NCI-H1436 treated with DMSO at 0.1 percent for 48 hours (cell line): ENCODE measurements at regions not wholly inside any gene's neighbourhood (a gene's known extent, or its start where the extent isn't known, plus 50 kb on each side); places are given as distances from the start of the nearest gene placed in this dataset.

Experiments
- DNase-seq: peaks from one replicate; lab custom pipeline; 2025; lab: John Stamatoyannopoulos, UW

- DNase-seq = no peak
Measured at GRCh38 chr9:13716601-13717321, 437.3 kb upstream of the MPDZ start.

GRCh38 chr9:13716090-13716489 lies 436.6 kb upstream of the MPDZ start:
- no peak for DNase-seq

- no peak for DNase-seq
Measured at GRCh38 chr9:13715430-13715829, 435.9 kb upstream of the MPDZ start.

DNA sequence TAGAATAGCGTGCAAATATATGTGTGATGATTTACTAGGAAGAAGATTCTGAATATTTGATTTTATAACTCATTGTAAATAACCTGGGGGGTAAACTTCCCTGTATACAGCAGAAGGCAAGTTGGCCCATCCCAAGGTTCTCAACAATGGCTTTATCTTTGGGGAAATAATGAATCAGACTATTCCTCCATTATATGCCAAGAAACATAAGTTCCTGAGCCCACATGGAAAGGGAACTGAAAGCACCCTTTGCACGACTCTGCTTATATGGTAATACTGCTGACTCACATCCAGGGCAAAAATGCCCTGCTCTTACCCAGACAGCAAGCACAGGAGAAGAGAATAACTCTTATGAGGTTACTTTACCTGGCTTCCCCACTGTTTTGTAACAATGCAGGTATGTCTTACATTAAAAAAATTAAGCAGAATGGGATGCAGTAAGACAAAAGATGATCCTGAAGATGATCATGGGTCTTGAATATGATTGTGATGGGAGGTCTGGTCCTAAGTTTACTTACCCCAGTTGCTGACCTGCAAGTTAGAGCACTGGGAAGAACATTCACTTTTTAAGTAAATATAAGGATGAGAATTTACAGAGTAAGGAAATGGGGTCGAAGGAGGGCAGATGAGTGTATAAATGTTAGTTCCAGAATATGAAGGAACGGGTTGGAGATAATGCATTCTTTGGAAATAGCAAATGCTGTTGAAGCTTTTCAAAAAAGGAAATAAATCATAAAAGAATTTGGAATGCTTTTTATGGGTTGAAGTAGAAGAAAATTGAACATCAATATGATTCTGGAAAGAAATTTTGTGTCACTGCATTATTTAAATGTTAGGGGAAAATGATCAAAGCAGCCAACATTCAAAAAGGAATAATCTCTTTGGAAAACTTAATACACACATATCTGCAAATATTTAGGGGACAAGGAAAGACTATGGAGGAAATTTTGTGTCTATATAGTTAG lies 428.4 kb upstream of the MPDZ start:
- no peak for DNase-seq

DNA sequence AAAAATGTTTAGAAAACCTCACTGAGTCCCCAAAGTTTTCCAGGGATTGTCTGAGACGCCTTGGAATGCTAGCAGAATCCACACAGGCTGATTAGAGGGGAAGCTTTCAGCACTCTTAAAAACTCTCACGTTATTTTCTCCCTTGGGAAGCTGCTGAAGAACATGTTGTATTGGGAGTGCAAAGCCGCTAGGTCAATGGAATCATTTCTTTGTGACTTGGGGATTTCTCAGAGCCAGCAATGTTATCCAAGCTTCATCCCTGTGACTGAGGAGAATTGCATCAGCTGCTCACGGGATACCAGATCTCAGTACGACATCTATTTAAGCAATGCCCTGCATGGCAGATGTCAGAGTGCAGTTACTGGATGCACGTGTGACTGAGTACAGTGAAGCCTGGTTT lies 426.4 kb upstream of the MPDZ start:
- no peak for DNase-seq

DNA sequence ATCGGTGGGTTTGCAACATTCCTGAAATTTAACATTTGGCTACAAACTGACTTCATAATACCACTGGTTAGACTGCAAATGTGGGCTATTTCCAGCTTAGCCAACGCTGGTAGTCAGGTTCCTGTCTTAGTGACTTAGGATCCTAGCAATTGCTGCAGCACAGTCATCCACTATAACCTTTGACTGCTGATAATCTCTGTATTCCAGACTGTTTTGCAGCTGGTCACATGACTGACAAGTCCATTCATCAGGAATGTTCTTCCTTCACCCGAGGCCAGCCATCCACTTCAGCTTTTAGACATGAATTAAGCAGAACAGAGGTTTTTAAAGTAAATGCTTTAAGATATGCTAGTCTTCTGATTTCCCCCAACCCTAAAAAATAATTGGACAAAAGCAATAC lies 425.9 kb upstream of the MPDZ start:
- DNase-seq = no peak

GRCh38 chr9:13690595-13690994 lies 411.1 kb upstream of the MPDZ start:
- DNase-seq = no peak

DNA sequence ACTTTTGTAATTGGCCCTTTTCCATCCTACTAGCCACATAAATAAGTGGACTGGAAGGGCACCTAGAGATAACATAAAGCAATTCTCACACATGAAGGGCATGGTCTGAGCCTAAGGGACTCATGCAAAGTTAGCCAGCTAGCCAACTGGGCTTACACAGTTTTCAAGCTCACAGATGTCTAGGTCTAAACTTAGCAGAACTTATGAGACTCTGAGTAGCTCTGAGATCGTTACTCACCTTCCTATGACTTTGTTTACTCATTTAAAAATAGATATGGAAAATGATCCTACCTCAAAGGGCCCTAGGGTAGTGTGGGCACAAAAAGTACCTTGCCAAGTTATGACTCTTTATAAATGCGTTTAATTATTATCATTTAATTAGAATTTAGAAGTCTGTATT lies 410.4 kb upstream of the MPDZ start:
- no peak for DNase-seq

GRCh38 chr9:13688990-13689600 lies 409.6 kb upstream of the MPDZ start:
- no peak for DNase-seq

DNA sequence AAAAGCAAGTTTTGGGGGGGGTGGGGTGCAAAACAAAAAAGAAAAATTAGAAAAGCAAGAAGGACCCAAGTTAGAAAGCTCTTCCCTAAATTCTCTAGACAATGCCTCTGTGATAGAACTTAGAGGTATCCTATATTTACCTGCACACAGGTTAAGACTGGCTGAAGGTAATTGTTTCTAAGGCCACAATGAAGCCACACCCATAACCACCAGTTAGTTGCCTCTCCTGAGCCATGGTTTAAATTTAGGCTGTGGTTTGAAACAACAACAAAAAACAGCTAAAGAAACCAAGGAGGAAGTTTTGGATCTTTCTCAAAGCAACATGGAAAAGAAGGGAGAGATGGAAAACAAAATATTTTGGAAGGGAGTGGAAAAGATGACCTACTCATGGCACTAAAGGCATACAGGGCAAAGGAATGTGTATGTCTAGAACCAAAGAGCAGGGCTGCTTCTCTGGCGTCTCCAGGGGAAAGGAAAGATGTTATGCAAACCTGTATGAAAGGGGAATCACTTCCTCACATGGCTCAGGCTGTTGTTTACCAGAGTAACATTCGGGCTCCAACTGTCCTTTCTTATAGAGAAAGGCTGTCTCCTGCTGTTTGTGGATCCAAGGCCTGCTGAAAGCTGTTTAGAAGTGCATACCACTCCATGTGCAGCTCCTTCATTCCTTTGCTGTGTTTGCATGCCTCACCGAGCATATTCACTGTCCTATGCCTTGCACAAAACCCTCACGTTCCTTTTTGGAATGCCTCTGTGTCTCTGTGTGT lies 408.9 kb upstream of the MPDZ start:
- no peak for DNase-seq

- DNase-seq = no peak
Measured at GRCh38 chr9:13684656-13685055, 405.2 kb upstream of the MPDZ start.

DNA sequence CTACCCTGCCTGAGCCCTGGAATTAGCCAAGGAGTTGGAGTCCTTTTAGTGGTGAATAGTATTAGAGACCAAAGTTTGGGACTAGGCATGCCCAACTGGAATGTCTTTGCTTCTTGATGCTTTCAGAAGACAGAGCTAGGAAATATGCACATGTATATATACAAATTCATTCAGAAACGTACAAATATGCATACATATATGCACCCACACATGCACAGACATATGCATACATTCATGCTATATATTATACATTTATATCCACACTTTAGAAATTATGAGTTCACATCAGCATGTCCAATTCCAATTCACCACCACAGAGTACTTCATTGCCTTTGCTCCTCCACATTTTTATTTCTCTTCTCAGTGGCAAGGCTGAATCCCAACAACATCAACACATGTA lies 398.3 kb upstream of the MPDZ start:
- DNase-seq = no peak

GRCh38 chr9:13675638-13676000 lies 396.1 kb upstream of the MPDZ start:
- DNase-seq = no peak

DNA sequence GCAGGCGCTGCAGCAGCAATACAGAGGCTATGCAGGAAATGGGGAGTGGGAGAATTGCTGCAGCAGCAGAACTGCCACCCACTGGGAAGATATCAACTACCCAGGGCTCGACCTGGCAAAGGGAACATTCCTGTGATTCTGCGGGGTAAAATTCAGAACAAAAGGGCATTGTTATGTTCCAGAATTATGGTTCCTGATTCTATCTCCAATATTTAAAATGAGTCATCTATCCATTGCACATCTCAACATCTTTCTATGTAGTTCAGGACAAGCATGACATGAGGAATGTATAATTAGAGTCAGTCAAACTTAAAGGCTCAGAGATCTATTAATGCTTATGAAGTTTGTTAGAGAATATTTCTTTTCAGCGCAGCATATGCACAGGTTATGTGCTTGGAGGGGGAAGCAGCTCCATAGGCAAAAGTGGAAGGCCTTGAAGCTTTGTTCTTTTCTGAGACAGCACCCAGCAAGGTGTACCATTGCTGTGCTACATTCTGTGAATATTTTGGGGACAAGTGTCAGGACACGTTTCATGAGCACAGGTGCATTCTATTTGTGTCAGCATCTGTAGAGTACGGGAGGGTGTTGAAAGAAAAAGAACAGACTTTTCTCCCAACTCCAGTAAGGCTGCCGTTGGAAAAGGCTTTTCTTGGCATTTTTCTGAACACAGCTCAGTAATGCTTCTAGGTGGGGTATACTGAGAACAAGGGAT lies 395.6 kb upstream of the MPDZ start:
- no peak for DNase-seq

- DNase-seq = no peak
Measured at GRCh38 chr9:13673348-13673747, 393.9 kb upstream of the MPDZ start.

DNA sequence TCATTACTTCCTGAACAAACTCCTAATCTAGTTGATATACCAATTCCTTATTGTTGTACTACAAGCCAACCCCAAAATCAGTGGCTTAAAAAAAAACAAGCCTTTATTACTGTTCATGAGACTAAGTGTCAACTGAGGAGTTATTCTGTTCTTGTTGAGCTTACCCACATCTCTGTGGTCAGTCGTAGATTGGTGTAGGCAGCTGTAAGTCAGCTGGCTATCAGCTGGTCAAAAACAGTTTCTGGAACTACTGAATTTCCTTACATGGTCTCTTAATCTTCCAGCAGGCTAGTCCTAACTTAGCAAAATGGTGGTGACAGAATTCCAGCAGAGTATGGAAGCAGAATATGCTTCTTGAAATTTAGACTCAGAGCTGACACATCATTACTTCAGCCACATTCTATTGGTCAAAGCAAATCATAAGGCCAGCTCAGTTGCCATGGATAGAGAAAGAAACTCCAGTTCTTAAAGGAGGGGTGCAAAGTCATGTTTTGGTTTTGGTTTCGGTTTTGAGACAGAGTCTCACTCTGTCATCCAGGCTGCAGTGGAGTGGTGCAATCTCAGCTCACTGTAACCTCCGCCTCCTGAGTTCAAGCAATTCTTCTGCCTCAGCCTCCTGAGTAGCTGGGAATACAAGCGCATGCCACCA lies 386.1 kb upstream of the MPDZ start:
- no peak for DNase-seq

- no peak for DNase-seq
Measured at GRCh38 chr9:13661014-13661413, 381.5 kb upstream of the MPDZ start.

DNA sequence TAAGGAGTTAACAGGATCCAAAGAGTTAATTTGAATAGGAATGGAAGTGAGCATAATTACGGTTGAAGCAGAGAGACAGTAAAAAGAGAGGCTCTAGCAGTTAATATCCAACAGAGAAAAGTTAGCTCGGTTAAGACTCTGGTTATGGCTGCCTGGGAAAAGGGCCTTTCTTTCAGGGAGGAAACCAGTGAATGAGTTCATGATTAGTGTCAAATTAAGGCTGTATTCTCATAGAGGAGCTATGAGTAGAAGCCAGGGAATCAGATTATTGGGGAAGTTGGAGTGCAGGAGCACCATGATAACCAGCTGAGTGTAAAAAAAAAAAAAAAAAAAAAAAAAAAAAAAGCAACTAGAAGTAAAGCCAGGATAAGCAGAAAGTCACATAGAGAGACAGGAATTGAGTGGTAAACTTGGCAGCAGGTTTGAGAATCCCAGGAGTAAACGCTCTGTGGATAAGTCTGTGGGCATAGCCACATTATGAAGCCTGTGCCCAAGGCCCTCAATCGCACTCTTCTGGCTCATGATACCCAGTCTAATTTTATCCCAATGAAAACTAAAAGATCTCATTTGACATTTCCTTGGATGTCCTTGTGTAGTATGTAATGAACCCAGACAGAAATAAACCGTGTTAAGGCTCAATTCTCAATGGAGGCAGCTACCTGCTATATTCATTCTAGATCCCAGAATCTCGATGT lies 372.6 kb upstream of the MPDZ start:
- no peak for DNase-seq

DNA sequence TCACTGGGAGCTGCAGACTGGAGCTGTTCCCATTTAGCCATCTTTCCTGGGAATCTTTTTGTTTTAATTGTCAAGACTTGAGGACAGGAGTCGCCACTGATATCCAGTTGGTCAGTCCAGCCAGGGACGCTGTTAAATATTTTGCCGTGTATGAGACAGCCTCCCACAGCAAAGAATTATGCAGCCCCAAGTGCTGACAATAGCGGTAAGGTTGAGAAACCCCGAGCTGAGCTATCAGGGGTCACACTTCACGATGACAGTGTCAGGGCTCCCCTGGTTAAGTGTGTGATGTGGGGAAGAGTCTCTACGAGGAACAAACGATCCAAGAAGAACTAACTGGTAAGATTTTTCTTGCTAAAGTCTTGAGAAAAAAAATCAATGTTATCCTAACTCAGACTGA lies 372.0 kb upstream of the MPDZ start:
- DNase-seq = no peak

GRCh38 chr9:13648676-13649075 lies 369.2 kb upstream of the MPDZ start:
- DNase-seq = no peak
